ENCODE measurements at regions not wholly inside any gene's neighbourhood (a gene's known extent, or its start where the extent isn't known, plus 50 kb on each side); places are given as distances from the start of the nearest gene placed in this dataset.

DNA sequence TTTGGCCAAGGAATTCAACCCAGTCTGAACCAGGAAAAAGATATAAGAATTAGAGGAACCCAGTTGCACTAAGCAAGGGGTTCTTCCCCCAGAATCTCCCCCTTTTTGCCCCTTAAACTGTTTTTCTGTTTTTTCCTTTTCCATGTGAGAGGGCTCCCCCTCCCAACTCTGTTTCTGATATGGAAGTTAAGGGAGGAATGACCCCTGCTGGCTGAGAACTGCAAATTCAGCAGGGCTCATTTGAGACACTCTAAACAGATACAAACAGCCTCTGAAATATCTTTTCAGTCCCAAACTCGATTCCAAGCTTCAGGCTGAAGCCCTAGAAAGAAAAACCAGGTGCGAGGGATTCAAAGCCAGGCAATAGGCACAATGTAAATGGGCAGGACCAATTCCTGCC, 132.7 kb downstream of the SLC41A2 start:
- H3K9me3 ChIP-seq: peaks cover 0 to 29% (median 0%) of the 10 kb centered on the region in 4 donors
- peaks cover 0 to 22% (median 0%) of the 10 kb centered on the region in 3 donors for H3K36me3 ChIP-seq
- H3K27me3 ChIP-seq: no peaks in the 10 kb centered on the region
- TF ChIP-seq, protein P1, sequence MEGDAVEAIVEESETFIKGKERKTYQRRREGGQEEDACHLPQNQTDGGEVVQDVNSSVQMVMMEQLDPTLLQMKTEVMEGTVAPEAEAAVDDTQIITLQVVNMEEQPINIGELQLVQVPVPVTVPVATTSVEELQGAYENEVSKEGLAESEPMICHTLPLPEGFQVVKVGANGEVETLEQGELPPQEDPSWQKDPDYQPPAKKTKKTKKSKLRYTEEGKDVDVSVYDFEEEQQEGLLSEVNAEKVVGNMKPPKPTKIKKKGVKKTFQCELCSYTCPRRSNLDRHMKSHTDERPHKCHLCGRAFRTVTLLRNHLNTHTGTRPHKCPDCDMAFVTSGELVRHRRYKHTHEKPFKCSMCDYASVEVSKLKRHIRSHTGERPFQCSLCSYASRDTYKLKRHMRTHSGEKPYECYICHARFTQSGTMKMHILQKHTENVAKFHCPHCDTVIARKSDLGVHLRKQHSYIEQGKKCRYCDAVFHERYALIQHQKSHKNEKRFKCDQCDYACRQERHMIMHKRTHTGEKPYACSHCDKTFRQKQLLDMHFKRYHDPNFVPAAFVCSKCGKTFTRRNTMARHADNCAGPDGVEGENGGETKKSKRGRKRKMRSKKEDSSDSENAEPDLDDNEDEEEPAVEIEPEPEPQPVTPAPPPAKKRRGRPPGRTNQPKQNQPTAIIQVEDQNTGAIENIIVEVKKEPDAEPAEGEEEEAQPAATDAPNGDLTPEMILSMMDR (IDR thresholded peaks at IDR 0.05): no peak
- TF ChIP-seq EP300 (IDR thresholded peaks at IDR 0.05) (no peak), POLR2A (IDR thresholded peaks at IDR 0.05) (no peak)
- H3K27ac ChIP-seq: no peak overlapping the region
- no peak overlapping the region for H3K4me3 ChIP-seq
- 79 to 86% methylated on average over 2 of the region's 2 CpGs for WGBS, 2 donors
- H3K4me1 ChIP-seq: no peaks in the 10 kb centered on the region
- DNase-seq (ENCODE audit: low spot score in 2 of 2): no peak

DNA sequence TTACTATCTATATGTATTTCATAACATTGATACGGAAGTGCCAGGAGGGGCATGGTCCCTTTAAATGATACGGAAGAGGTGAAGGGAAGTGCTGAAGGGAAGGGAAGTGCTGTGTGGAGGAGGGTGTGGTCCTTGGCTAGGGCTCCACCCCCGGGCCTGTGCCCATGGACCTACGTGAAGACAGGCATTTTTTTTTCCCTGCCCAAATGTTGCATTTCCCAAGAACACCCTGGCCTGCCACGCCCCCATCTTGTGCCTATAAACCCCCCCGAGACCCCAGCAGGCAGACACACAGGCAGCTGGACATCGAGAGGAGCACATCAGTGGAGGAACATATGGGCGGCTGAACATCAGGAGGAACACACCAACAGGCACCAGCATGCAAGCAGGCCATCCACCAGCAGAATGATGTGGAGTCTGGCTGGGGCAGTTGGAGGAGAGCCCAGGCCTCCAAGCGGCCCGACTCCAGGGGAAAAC, 134.1 kb downstream of the SLC41A2 start:
- peaks cover 0 to 29% (median 0%) of the 10 kb centered on the region in 3 donors for H3K36me3 ChIP-seq
- WGBS, 2 donors: 84 to 85% methylated on average over 10 of the region's 10 CpGs
- no peak overlapping the region for H3K4me3 ChIP-seq
- DNase-seq (ENCODE audit: low spot score in 2 of 2): no peak
- peaks cover 0 to 29% (median 0%) of the 10 kb centered on the region in 4 donors for H3K9me3 ChIP-seq
- no peaks in the 10 kb centered on the region for H3K4me1 ChIP-seq
- TF ChIP-seq EP300 (IDR thresholded peaks at IDR 0.05) (no peak), POLR2A (IDR thresholded peaks at IDR 0.05) (no peak)
- TF ChIP-seq, protein P1 (IDR thresholded peaks at IDR 0.05): no peak
- H3K27ac ChIP-seq: no peak overlapping the region
- H3K27me3 ChIP-seq: no peaks in the 10 kb centered on the region

DNA sequence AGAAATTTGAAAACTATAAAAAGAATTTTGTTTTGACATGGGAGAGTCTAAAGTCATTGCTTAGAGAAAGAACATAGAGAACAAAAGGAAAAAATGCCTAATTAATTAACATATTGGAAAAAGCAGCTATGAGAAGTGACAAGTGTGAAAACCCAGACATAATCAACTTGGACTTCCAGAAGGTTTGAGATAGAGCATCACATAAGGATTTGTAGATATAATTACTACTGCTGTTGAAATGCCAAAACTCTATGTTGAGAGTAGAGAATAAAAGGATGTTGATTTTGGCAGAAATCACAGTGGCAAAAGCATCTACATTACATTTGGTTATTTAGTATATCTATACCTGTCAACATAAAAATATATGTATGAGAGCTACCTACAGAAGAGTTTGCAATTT, 135.1 kb downstream of the SLC41A2 start:
- no peaks in the 10 kb centered on the region for H3K4me1 ChIP-seq
- peaks cover 0 to 29% (median 0%) of the 10 kb centered on the region in 3 donors for H3K36me3 ChIP-seq
- H3K27me3 ChIP-seq: no peaks in the 10 kb centered on the region
- TF ChIP-seq, protein P1 (IDR thresholded peaks at IDR 0.05): no peak
- TF ChIP-seq POLR2A (IDR thresholded peaks at IDR 0.05): no peak
- TF ChIP-seq EP300 (IDR thresholded peaks at IDR 0.05): no peak
- DNase-seq (ENCODE audit: low spot score in 2 of 2): no peak
- H3K4me3 ChIP-seq: no peak overlapping the region
- H3K9me3 ChIP-seq: peaks cover 0 to 29% (median 0%) of the 10 kb centered on the region in 4 donors
- H3K27ac ChIP-seq: no peak overlapping the region

DNA sequence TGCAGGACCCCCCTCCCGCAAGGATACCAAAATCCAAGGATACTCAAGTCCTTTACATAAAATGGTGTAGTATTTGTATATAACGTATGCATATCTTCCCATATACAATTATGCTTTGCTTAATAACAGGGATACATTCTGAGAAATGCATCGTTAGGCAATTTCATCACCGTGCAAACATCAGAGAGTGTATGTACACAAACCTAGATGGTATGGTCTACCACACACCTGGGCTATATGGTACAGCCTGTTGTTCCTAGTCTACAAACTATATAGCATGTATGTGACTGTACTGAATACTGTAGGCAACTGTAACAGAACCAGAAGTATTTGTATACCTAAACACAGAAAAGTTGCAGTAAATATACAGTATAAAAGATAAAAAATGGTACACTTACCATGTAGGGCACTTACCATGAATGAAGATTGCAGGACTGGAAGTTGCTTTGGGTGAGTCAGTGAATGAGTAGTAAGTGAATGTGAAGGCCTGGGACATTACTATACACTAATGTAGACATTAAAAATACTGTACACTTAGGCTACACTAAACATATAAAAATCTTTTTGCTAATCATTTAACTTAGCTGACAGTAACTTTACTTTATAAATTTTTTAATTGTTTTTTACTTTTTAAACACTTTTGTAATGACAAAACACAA, 141.1 kb downstream of the SLC41A2 start:
- 95% methylated on average over 4 of the region's 4 CpGs for WGBS, 2 donors
- Histone ChIP-seq H3K4me3 (no peak overlapping the region), H3K27me3 (no peaks in the 10 kb centered on the region), H3K9me3 (no peaks in the 10 kb centered on the region), H3K27ac (no peak overlapping the region), H3K4me1 (no peaks in the 10 kb centered on the region), H3K36me3 (peaks cover 0 to 6% (median 0%) of the 10 kb centered on the region in 3 donors)
- TF ChIP-seq, protein P1 (IDR thresholded peaks at IDR 0.05): no peak
- TF ChIP-seq EP300 (IDR thresholded peaks at IDR 0.05) (no peak), POLR2A (IDR thresholded peaks at IDR 0.05) (no peak)
- no peak for DNase-seq (ENCODE audit: low spot score in 2 of 2)

DNA sequence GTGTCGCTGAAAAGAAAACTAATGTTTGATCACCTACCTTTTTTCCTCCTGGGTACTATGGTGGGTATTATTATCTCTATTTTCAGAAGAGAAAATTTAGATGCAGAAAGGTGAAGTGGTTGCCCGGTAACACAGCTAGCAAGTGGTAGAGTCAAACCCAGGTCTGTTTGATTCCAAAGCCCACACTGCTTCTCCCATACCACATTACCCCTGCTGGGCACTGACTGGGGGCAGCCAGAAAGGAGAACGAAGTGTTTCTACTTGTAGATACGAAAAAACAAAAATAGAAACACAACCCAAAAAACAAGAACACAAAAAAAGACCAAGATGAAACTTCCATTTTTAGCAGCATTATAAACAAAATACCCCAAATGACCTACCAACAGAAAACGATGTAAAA, 142.2 kb downstream of the SLC41A2 start:
- Histone ChIP-seq H3K27me3 (no peaks in the 10 kb centered on the region), H3K4me1 (no peaks in the 10 kb centered on the region), H3K9me3 (no peaks in the 10 kb centered on the region), H3K4me3 (no peak overlapping the region), H3K36me3 (peaks cover 0 to 6% (median 0%) of the 10 kb centered on the region in 3 donors), H3K27ac (no peak overlapping the region)
- 77 to 80% methylated on average over 5 of the region's 5 CpGs for WGBS, 2 donors
- no peak for DNase-seq (ENCODE audit: low spot score in 2 of 2)
- TF ChIP-seq POLR2A (IDR thresholded peaks at IDR 0.05): no peak
- TF ChIP-seq, protein P1 (IDR thresholded peaks at IDR 0.05): no peak

All from tibial nerve (tissue), 4 donors.